ENCODE measurements at regions not wholly inside any gene's neighbourhood (a gene's known extent, or its start where the extent isn't known, plus 50 kb on each side); places are given as distances from the start of the nearest gene placed in this dataset.

- no peak for DNase-seq (ENCODE audit: low read depth)
- no peak for TF ChIP-seq CTCF (conservative IDR thresholded peaks at IDR 0.05; ENCODE audit: control insufficient read depth, insufficient read depth, low read depth, low read length)
Observed at GRCh38 chr2:225170162-225170561, 127.9 kb upstream of the DOCK10 start.

DNA sequence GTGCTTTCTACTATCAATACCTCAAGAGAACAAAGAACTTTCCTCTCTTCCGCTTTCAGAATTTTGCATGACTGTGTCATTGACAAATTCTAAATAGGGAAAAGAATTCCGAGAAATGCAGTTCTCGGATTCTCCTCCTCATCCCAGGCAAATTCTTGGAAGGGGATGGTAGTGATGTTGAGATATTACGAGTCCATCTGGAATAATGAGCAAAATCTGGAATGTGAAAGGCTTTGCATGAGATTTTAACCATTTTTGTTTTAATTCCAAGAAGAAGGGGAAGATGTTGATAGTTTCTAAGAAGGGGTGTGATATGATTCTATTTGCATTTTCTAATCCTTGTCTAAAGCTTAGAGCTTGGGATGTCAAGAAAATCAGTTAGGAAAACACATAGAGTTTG lies 127.1 kb upstream of the DOCK10 start:
- no peak overlapping the region for H3K4me3 ChIP-seq (ENCODE audit: control insufficient read depth, low read depth, low read length)
- TF ChIP-seq CTCF (conservative IDR thresholded peaks at IDR 0.05; ENCODE audit: control insufficient read depth, insufficient read depth, low read depth, low read length) = no peak
- no peak for DNase-seq (ENCODE audit: low read depth)

More at GRCh38 chr2:225170162-225170561, 127.9 kb upstream of the DOCK10 start:
- no peak overlapping the region for H3K4me3 ChIP-seq (ENCODE audit: control insufficient read depth, low read depth, low read length)

DNA sequence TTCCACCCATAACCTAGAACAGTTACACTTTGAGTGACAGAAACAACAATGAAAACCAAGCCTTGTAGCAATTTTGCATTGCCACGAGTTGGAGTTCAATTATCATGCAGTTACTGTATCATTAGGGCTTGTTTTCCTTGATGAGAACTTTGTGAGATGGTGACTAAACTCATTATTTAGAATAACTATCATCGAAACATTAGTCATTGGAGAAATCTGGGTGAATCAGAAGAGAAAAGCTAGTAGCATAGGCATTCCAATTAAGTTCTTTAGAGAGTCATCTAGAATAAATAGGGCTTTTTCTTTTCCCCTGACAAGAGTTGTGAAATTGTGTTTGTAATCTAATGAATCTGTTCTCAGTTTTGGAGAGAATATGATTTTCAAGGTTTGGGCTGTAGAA lies 122.8 kb upstream of the DOCK10 start:
- no peak for TF ChIP-seq CTCF (conservative IDR thresholded peaks at IDR 0.05; ENCODE audit: control insufficient read depth, insufficient read depth, low read depth, low read length)
- H3K4me3 ChIP-seq (ENCODE audit: control insufficient read depth, low read depth, low read length) = no peak overlapping the region
- DNase-seq (ENCODE audit: low read depth) = peak; percentile 89

DNA sequence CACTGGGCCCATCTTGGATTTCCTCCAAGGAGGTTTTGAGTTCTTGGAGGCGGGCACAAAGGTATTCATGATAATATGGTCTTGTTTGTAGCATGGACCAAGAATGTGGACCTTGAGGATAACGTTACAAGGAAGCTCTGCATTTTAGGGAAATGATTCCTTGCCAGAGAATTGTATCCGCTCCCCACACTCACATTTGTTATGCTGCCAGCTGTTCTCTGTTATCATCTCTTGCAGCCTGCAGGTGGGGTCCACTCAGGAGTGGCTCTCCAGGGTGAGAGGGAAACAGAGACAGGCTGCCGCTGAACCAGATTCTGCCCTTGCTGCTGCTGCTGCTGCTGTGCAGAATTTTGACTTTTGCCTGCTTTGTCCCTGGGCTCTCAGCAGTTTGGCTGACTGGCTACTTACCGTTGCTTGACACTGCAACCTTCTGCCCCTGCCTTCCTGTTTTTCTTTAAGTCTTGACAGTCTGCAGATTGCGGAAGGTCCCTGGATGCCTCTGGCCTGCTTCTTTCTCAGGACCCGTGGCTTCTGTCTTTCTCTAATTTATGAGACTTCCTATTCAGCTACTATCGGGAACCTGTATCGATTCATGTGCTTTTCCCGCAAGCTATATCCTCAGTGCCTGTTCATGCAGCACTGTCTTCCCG lies 122.3 kb upstream of the DOCK10 start:
- DNase-seq (ENCODE audit: low read depth) = peak; percentile 36
- H3K4me3 ChIP-seq (ENCODE audit: control insufficient read depth, low read depth, low read length) = no peak overlapping the region

DNA sequence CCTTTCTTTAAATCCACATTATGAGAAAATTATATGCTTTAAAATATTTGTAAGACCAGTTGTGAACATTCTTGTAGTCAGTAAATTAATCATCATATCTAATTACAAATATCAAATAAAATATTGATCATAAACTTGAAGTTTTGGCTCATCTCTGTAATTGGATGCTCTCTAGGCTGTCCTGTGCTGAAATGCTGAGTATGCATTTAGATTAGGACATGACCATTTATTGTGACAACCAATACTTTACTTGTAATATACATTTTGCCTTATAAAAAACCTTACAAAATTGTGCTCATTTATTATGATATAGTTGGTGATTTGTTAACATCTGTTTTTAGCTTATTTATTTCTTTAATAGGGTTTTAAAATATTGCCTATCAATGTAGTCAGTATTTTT lies 116.1 kb upstream of the DOCK10 start:
- no peak for DNase-seq (ENCODE audit: low read depth)
- TF ChIP-seq CTCF (conservative IDR thresholded peaks at IDR 0.05; ENCODE audit: control insufficient read depth, insufficient read depth, low read depth, low read length) = no peak
- H3K4me3 ChIP-seq (ENCODE audit: control insufficient read depth, low read depth, low read length) = no peak overlapping the region

More for the DNA sequence above, 122.3 kb upstream of the DOCK10 start:
- TF ChIP-seq CTCF (conservative IDR thresholded peaks at IDR 0.05; ENCODE audit: control insufficient read depth, insufficient read depth, low read depth, low read length) = no peak

GRCh38 chr2:225156853-225157451 lies 114.7 kb upstream of the DOCK10 start:
- DNase-seq (ENCODE audit: low read depth) = no peak
- no peak for TF ChIP-seq CTCF (conservative IDR thresholded peaks at IDR 0.05; ENCODE audit: control insufficient read depth, insufficient read depth, low read depth, low read length)
- no peak overlapping the region for H3K4me3 ChIP-seq (ENCODE audit: control insufficient read depth, low read depth, low read length)
